ENCODE measurements at regions not wholly inside any gene's neighbourhood (a gene's known extent, or its start where the extent isn't known, plus 50 kb on each side); places are given as distances from the start of the nearest gene placed in this dataset.

DNA sequence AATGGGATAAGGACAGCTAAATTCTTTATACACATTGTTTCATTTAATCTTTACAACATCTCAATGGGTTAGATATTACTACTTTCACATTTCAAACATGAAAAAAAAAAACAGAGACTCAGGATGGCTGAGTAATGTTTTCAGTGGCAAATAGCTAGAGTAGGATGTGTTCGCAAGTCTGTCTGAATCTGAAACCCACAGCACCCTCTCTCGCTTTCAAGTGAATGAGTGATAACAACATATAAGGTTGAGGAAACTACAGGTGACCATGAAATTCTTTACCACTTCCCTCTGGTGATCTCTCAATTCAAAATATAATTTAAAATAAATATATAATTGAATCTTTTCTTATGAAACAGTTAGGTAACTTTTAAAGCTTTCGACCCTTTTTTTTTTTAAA is 162.6 kb downstream of the PRR32 start:
- Histone ChIP-seq H3K9me3 (no peaks in the 10 kb centered on the region), H3K27ac (no peak overlapping the region), H3K4me3 (no peak overlapping the region), H3K4me1 (no peaks in the 10 kb centered on the region), H3K36me3 (no peaks in the 10 kb centered on the region), H3K27me3 (no peaks in the 10 kb centered on the region)
- WGBS, 2 donors = 85 to 99% methylated on average over 3 of the region's 3 CpGs
- DNase-seq = no peak
- no peak for ATAC-seq
- intact Hi-C loops (cut with DNase I) = no loop called here
- TF ChIP-seq, protein P1, sequence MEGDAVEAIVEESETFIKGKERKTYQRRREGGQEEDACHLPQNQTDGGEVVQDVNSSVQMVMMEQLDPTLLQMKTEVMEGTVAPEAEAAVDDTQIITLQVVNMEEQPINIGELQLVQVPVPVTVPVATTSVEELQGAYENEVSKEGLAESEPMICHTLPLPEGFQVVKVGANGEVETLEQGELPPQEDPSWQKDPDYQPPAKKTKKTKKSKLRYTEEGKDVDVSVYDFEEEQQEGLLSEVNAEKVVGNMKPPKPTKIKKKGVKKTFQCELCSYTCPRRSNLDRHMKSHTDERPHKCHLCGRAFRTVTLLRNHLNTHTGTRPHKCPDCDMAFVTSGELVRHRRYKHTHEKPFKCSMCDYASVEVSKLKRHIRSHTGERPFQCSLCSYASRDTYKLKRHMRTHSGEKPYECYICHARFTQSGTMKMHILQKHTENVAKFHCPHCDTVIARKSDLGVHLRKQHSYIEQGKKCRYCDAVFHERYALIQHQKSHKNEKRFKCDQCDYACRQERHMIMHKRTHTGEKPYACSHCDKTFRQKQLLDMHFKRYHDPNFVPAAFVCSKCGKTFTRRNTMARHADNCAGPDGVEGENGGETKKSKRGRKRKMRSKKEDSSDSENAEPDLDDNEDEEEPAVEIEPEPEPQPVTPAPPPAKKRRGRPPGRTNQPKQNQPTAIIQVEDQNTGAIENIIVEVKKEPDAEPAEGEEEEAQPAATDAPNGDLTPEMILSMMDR (IDR thresholded peaks at IDR 0.05) = no peak

DNA sequence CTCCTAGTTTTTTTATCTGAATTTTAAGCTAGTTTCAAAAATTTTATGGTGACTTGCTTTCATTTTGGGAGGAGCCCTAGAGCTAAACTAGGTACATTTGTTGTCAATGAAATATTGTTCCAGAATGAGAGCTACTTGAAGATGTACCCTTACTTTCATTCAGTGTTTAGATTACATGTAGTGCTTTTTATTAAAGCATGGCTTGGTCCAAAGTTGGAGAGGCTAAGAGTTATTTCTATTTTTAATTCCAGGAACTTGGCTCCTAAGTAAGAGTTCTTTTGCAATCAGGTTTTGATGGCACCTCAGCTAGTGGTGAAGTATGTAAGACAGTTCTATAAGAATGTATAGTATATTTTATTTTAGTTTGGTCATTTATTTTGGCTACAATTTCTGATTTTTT is 165.5 kb downstream of the PRR32 start:
- DNase-seq = no peak

DNA sequence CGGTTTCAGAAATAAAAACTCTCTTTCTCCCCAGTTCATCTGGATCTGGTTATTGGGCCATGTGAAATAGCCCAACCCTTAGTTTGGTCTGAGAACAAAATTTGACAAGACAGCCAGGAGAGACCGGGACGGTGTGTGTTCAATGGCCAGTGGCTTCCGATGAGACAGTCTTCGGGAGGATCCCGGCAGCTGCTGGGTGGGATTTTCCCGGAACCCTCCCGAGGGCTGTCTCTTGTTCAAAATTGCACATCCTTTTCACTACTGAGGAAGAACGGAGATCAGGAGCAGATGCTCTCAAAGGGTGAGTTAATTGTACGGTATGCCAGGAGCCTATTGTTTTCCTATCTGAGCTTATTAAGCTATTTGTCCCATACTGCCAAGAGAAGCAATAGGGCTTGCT is 166.5 kb downstream of the PRR32 start:
- Histone ChIP-seq H3K27me3 (no peaks in the 10 kb centered on the region), H3K4me1 (no peaks in the 10 kb centered on the region), H3K9me3 (no peaks in the 10 kb centered on the region), H3K36me3 (no peaks in the 10 kb centered on the region), H3K4me3 (no peak overlapping the region), H3K27ac (no peak overlapping the region)
- TF ChIP-seq, protein P1 (IDR thresholded peaks at IDR 0.05) = no peak
- WGBS, 2 donors = 79 to 83% methylated on average over 10 of the region's 10 CpGs
- intact Hi-C loops (cut with DNase I) = loop anchor here in 1 of 10 donors (5.0 kb wide), 1 partner anchor 46 kb away; no protein-coding TSS in a partner anchor
- DNase-seq (no peak), ATAC-seq (no peak)

More for the DNA sequence above, 165.5 kb downstream of the PRR32 start:
- H3K9me3 ChIP-seq = no peaks in the 10 kb centered on the region
- ATAC-seq = peak in 4 of 8 donors; percentile 34 to 79 (median 62)
- no peaks in the 10 kb centered on the region for H3K4me1 ChIP-seq
- H3K27me3 ChIP-seq = no peaks in the 10 kb centered on the region
- H3K36me3 ChIP-seq = no peaks in the 10 kb centered on the region
- H3K4me3 ChIP-seq = no peak overlapping the region
- TF ChIP-seq, protein P1 (IDR thresholded peaks at IDR 0.05) = no peak
- no peak overlapping the region for H3K27ac ChIP-seq
- intact Hi-C loops (cut with DNase I) = loop anchor here in 1 of 10 donors (5.0 kb wide), 1 partner anchor 47 kb away; no protein-coding TSS in a partner anchor

DNA sequence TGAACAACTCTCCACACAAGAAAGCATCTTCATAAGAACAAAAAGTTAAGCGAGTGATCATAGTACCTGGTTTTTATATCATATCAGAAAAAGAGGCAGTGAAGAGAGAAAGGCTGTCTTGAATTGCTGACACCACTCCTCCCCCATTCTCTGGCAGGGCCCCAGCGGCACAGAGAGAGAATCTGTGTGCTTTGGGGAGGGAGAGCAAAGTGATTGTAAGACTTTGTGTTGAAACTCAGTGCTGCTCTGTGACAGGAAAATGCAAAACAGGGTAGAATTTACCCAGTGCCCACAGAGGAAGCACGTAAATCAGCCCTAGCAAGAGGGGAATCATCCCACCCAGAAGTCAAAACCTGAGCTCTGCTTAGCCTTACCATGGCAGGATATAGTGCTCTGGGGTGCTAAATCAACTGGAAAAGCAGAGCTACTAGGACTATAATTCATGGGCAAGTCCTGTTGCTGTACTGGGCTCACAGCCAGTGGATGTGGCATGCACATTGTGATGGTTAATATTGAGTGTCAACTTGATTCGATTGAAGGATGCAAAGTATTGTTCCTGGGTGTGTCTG is 174.6 kb downstream of the PRR32 start:
- no peaks in the 10 kb centered on the region for H3K36me3 ChIP-seq
- intact Hi-C loops (cut with DNase I) = no loop called here
- no peaks in the 10 kb centered on the region for H3K4me1 ChIP-seq
- TF ChIP-seq, protein P1 (IDR thresholded peaks at IDR 0.05) = no peak
- H3K27me3 ChIP-seq = no peaks in the 10 kb centered on the region
- no peak overlapping the region for H3K27ac ChIP-seq
- ATAC-seq (peak in 1 of 8 donors; percentile 39), DNase-seq (peak in 1 of 2 donors; percentile 15)
- 25 to 29% methylated on average over 4 of the region's 4 CpGs for WGBS, 2 donors
- H3K4me3 ChIP-seq = no peak overlapping the region
- no peaks in the 10 kb centered on the region for H3K9me3 ChIP-seq
